ENCODE measurements at regions not wholly inside any gene's neighbourhood (a gene's known extent, or its start where the extent isn't known, plus 50 kb on each side); places are given as distances from the start of the nearest gene placed in this dataset.
"Not testable (repeated sequence)": the region's sequence is repeated elsewhere in the genome, so short reads cannot be mapped to it uniquely, and the experiment has no call there.

- DNase-seq: no peak
These were observed 100.0 kb downstream of the ETS2 start for GRCh38 chr21:38905752-38906151.

DNA sequence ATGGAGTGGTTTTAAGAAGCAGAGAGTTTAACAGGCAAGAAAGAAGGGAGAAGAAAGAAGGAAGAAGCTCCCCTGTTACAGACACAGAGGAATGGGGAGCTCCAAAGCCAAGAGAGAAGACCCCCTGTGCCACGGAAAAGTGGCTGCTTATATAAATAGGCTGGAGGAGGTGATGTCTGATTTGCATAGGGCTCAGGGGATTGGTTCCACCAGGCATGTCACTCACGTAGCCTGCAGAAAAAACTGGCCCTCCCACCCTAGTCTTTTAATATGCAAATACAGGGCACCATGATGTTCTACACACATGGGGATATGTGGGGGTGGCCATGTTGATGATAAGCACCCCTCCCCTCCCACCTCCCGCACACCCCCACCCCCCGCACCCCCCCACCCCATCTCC lies 99.6 kb downstream of the ETS2 start:
- no peak for DNase-seq

DNA sequence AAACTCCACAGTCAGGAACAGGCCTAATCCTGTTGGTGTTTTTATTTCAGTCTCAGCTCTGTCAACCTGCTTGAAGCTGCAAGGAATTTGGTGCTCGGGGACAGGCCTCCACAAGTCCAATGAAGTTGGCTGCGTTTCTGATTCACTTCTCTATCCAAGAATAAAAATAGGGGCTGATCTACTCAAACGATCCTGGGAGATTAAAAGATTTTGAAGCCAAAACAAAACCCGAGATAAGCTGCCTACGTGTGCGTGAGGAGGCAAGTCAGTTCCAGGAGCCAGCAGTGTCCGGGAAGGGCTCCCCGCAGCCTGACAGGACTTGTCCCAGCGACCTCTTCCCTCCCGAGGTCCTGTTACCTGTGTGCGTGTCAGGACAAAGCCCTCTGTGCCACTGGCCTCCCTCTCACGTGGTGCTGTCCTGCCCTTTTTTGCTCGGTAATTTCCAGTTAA lies 98.0 kb downstream of the ETS2 start:
- DNase-seq: no peak

DNA sequence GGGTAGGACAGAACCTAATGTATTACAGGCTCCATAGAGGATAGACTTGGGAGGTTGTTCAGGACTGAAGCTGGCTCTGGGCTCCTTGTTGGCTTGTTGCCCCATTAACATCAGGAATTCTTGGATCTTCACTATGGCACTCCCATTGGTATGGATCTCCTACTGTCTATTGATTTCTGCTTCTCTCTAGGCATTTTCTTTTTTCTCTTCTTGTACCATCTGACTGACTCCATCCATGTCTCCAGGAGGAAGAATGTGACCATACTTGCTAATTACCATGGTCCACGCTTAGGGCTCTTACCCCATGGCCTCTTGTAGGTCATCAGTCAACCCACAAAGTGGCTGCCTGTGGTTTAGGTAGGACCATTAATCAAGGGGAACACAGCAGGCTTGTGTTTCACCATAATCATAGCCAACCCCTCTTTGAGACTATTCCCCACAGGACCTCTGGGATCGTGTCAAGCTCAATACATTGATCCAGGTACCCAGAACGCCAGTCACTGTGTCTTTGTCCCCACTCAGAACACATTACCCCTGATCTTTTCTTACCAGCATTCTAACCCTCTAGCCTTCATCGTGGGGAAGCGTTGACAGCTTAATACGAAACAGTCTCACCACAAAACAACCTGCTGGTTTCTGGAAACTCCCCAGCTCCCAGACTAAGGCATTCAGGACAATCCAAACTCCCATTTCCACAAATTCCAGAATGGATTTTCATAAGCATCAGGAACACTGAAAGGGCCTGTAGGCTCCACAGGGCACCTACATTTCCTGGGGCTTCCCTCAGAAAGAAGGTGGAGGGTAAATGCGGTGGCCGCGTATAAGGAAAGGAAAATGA lies 97.1 kb downstream of the ETS2 start:
- no peak for DNase-seq

- no peak for DNase-seq
These were observed 94.8 kb downstream of the ETS2 start for GRCh38 chr21:38900499-38900898.

- DNase-seq: not testable (repeated sequence)
These were observed 94.3 kb downstream of the ETS2 start for GRCh38 chr21:38899985-38900384.

- DNase-seq: no peak
These were observed 93.7 kb downstream of the ETS2 start for GRCh38 chr21:38899277-38899947.

- DNase-seq: no peak
These were observed 92.8 kb downstream of the ETS2 start for GRCh38 chr21:38898422-38899096.

- DNase-seq: no peak
These were observed 92.0 kb downstream of the ETS2 start for GRCh38 chr21:38897532-38898421.

DNA sequence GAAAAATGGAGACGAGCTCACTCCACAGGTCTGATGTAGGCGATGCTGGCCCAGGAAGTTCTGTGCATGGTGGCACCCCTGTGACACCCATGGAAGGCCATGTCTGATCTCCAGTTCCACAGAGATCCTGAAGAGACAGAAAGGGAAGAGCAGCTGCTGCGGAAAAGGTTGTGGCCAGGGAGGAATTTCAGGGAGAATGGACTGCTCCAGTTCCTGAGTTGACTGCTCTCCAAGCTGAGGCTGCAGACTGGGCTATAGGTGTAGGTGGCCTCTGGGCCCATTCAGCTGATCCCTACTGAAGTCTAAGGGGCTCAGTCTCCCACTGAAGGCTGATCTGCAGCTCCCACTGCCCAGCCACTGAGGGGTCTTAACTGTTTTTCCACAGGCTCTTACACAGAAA lies 89.2 kb downstream of the ETS2 start:
- DNase-seq: no peak

GRCh38 chr21:38888991-38889561 lies 83.3 kb downstream of the ETS2 start:
- no peak for DNase-seq

GRCh38 chr21:38887749-38888148 lies 82.0 kb downstream of the ETS2 start:
- no peak for DNase-seq

DNA sequence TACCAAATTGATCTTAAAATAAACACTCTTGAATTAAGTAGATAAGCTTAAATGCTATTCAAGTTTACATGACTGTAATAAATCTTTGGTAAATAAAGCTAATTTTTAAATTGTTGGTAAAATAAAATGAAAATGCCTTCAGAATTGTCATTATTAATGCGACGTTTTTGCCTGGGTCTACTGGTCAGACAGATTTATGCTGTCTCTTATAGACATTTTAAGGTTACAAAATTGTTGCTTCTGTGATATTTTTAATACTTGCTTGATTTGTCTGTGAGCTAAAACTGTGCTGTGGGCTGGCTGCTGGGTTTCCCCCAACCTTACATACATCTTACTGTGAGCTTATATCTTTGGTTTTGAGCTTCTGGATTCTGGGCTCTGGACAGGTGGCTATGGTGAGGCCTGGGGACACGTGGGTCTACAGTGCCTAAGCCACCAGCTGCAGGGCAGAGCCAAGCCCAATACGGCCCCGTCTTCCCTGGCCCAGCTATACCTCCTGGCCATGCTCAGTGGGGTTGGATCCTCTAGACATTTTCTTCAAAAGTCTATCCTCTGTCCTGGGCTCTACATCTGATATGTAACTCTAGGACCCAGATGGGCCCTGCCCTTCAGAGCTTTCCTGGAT lies 81.4 kb downstream of the ETS2 start:
- DNase-seq: no peak

DNA sequence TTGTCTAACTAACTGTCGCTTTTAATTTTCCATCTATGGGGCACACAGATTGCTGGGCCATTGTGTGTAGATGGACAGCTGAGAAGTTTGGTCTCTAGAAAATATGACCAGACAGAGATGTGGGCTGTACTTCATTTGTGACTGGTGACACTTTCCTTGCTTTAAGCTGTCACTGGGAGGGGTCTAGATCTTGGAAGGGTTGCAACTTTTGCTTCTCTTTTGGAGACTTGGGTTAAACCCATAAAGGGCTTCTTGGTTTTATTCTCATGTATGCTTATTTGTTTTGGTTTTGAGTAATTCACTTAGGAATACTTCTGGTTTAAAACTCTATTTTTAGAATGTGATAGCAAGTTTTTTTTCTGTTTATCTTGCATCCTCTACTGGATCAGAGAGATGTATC lies 80.2 kb downstream of the ETS2 start:
- no peak for DNase-seq

DNA sequence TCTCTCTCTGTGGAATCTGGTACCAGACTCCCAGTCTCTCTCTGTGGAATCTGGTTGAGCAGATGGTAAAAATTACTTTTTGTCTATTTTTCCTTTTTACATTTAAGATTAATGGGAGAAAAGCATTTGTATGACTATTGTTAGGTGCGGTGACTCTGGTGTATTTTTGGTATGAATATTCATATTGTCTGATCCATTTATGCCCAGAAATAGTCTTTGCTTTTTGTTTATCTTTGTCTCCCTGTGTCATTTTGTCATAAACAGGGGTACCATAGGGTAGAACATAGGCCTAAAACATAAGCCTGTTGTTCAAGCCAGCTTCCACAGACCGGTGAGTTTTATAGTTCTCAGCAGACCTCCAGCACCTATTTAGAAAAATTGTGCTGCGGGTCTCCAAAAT lies 78.7 kb downstream of the ETS2 start:
- DNase-seq: no peak

- DNase-seq: no peak
These were observed 77.4 kb downstream of the ETS2 start for GRCh38 chr21:38883142-38883541.

DNA sequence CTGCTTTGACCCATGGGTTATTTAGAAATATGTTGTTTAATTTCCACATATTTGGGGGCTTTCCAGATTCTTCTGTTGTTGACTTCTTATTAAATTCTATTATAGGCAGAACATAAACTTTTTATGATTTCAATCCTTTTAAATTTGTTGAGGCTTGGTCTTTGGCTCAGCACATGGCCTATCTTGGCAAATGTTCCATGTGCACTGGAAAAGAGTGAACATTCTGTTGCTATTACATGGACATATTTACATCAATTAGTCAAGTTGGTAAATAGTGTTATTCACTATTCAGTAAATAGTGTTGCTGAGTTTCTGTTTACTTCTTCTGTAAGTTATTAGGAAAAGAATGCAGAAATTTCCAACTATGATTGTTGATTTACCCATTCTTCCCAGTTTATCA lies 75.4 kb downstream of the ETS2 start:
- no peak for DNase-seq

DNA sequence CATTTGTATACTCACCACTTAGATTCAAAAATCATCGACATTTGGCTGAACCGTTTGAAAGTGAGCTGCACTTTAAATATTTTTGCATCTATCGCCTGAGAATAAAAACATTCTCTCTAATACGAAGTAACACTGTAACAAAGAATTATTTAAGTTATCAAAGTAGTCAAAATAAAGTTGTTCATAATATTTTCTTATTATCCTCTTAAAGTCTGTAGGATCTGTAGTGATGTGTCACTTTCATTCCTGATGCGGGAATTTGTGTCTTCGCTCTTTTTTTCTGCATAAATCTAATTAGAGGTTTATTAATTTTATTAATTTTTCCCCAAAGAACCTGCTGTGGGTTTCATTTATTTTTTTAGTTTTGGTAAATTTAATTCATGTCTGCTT lies 74.8 kb downstream of the ETS2 start:
- no peak for DNase-seq

DNA sequence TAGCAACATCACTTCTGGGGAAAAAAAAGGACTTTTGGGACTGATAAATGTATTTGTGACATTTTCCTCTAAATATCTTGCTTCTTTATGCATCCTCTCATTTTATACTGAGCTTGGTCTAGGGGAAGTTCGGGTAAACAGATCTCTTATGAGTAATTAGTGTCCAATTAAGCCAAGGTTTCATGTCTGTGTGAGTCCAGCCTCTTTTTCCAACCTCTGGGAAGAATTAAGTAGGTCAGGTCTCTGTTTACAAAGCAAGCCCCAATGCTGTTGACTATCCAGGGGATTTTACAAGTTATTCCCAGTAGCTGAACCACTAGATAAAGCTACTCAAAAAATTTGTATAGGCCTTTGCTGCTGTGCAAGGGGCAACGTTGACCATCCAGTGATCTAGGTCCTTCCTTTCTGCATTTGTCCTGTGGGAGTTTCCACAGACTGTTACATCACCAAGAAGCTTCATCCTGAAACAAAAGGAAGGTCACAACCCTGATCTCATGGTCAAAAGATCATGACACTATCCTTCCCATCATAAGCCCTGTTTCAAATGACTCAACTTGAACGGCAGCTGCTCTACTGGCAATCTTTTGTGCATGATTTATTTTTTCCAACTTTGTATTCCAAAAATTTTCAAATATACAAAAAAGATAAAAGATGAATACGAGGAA lies 74.3 kb downstream of the ETS2 start:
- no peak for DNase-seq

GRCh38 chr21:38878379-38879179 lies 72.8 kb downstream of the ETS2 start:
- no peak for DNase-seq

Data from DMS 273 treated with DMSO at 0.1 percent for 48 hours (cell line).